OCI-LY7 (cell line): ENCODE measurements at regions not wholly inside any gene's neighbourhood (a gene's known extent, or its start where the extent isn't known, plus 50 kb on each side); places are given as distances from the start of the nearest gene placed in this dataset.

ENCODE experiments used
- EZH2phosphoT487 ChIP-seq: fragments of 200-600 bp; sonication (generic); IDR thresholded peaks from 2 replicates; pipeline ENCODE4 v1.6.1; 2018; ENCODE audit warnings: low read depth, borderline replicate concordance, mild to moderate bottlenecking, mixed run types, antibody characterized with exemption, low read length, moderate library complexity, mixed read lengths
- TF ChIP-seq, protein P1 (sequence below): fragments of 200-600 bp; sonication (generic); conservative IDR thresholded peaks from 2 replicates; pipeline ENCODE4 v1.5.1; 2014; ENCODE audit warnings: mild to moderate bottlenecking, antibody characterized with exemption, low read length, moderate library complexity, mixed read lengths

DNA sequence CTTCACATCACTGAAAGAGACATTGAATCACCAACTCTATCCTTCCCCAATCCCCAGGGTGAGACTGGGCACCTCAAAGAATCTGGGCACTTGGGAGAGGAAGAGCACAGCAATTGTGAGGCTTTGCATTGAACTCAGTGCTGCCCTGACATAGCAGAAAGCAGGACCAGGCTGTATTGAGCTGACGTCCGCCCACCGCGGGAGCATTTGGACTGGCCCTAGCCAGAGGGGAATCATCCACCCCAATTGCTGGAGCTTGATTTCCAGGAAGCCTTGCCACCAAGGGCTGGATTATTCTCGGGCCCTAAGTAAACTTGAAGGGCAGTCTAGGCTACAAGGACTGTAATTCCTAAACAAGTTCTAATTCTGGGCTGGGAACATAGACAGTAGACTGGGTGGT is 416.3 kb upstream of the PHF14 start:
- TF ChIP-seq, protein P1, sequence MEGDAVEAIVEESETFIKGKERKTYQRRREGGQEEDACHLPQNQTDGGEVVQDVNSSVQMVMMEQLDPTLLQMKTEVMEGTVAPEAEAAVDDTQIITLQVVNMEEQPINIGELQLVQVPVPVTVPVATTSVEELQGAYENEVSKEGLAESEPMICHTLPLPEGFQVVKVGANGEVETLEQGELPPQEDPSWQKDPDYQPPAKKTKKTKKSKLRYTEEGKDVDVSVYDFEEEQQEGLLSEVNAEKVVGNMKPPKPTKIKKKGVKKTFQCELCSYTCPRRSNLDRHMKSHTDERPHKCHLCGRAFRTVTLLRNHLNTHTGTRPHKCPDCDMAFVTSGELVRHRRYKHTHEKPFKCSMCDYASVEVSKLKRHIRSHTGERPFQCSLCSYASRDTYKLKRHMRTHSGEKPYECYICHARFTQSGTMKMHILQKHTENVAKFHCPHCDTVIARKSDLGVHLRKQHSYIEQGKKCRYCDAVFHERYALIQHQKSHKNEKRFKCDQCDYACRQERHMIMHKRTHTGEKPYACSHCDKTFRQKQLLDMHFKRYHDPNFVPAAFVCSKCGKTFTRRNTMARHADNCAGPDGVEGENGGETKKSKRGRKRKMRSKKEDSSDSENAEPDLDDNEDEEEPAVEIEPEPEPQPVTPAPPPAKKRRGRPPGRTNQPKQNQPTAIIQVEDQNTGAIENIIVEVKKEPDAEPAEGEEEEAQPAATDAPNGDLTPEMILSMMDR = no peak
- no peak for TF ChIP-seq EZH2phosphoT487
